ENCODE measurements at regions not wholly inside any gene's neighbourhood (a gene's known extent, or its start where the extent isn't known, plus 50 kb on each side); places are given as distances from the start of the nearest gene placed in this dataset.

GRCh38 chr2:228373191-228373590, 191.7 kb upstream of the SPHKAP start:
- Histone ChIP-seq H3K9me3 (no peaks in the 10 kb centered on the region), H3K4me3 (no peak overlapping the region), H3K27me3 (no peaks in the 10 kb centered on the region), H3K4me1 (peaks cover 5% of the 10 kb centered on the region), H3K27ac (no peak overlapping the region), H3K36me3 (replicated peaks in 1 of 2; ENCODE audit: insufficient read depth in 1 of 2, low read depth in 2 of 2) (no peaks in the 10 kb centered on the region)
- DNase-seq (no peak), ATAC-seq (no peak)
- WGBS, 2 donors: 71 to 84% methylated on average over 2 of the region's 2 CpGs
- TF ChIP-seq POLR2A (IDR thresholded peaks at IDR 0.05) (no peak), CTCF (IDR thresholded peaks at IDR 0.05) (no peak)
- intact Hi-C loops (cut with DNase I): no loop called here

GRCh38 chr2:228372212-228372611, 190.7 kb upstream of the SPHKAP start:
- no peaks in the 10 kb centered on the region for H3K9me3 ChIP-seq
- no peaks in the 10 kb centered on the region for H3K27me3 ChIP-seq
- TF ChIP-seq CTCF (IDR thresholded peaks at IDR 0.05) (no peak), POLR2A (IDR thresholded peaks at IDR 0.05) (no peak)
- H3K36me3 ChIP-seq (replicated peaks in 1 of 2; ENCODE audit: insufficient read depth in 1 of 2, low read depth in 2 of 2): no peaks in the 10 kb centered on the region
- DNase-seq (no peak), ATAC-seq (no peak)
- H3K27ac ChIP-seq: no peak overlapping the region
- 83 to 85% methylated on average over 2 of the region's 2 CpGs for WGBS, 2 donors
- peaks cover 5% of the 10 kb centered on the region for H3K4me1 ChIP-seq
- H3K4me3 ChIP-seq: no peak overlapping the region
- intact Hi-C loops (cut with DNase I): no loop called here

- Histone ChIP-seq H3K4me3 (no peak overlapping the region), H3K36me3 (replicated peaks in 1 of 2; ENCODE audit: insufficient read depth in 1 of 2, low read depth in 2 of 2) (no peaks in the 10 kb centered on the region), H3K4me1 (peaks cover 5% of the 10 kb centered on the region), H3K27ac (no peak overlapping the region), H3K27me3 (no peaks in the 10 kb centered on the region), H3K9me3 (no peaks in the 10 kb centered on the region)
- TF ChIP-seq CTCF (IDR thresholded peaks at IDR 0.05): peak in 2 of 7 experiments; percentile 14 to 18
- TF ChIP-seq POLR2A (IDR thresholded peaks at IDR 0.05): no peak
- intact Hi-C loops (cut with DNase I): no loop called here
- 50 to 53% methylated on average over 5 of the region's 5 CpGs for WGBS, 2 donors
- DNase-seq (peak; percentile 69 to 83 (median 80)), ATAC-seq (peak; percentile 94)
These were observed 188.0 kb upstream of the SPHKAP start for GRCh38 chr2:228369400-228370031.

GRCh38 chr2:228367356-228367755, 185.9 kb upstream of the SPHKAP start:
- Histone ChIP-seq H3K27me3 (no peaks in the 10 kb centered on the region), H3K4me3 (no peak overlapping the region), H3K9me3 (no peaks in the 10 kb centered on the region), H3K4me1 (peaks cover 5% of the 10 kb centered on the region), H3K36me3 (replicated peaks in 1 of 2; ENCODE audit: insufficient read depth in 1 of 2, low read depth in 2 of 2) (no peaks in the 10 kb centered on the region), H3K27ac (no peak overlapping the region)
- TF ChIP-seq POLR2A (IDR thresholded peaks at IDR 0.05) (no peak), CTCF (IDR thresholded peaks at IDR 0.05) (no peak)
- WGBS, 2 donors: 93 to 95% methylated on average over 2 of the region's 2 CpGs
- intact Hi-C loops (cut with DNase I): no loop called here
- DNase-seq (peak in 3 of 4 donors; percentile 16 to 49 (median 33)), ATAC-seq (no peak)

- Histone ChIP-seq H3K27me3 (no peaks in the 10 kb centered on the region), H3K4me1 (no peaks in the 10 kb centered on the region), H3K4me3 (no peak overlapping the region), H3K36me3 (replicated peaks in 1 of 2; ENCODE audit: insufficient read depth in 1 of 2, low read depth in 2 of 2) (no peaks in the 10 kb centered on the region), H3K9me3 (no peaks in the 10 kb centered on the region), H3K27ac (no peak overlapping the region)
- TF ChIP-seq POLR2A (IDR thresholded peaks at IDR 0.05) (no peak), CTCF (IDR thresholded peaks at IDR 0.05) (no peak)
- WGBS, 2 donors: 76 to 77% methylated on average over 1 of the region's 1 CpG
- ATAC-seq (no peak), DNase-seq (no peak)
- intact Hi-C loops (cut with DNase I): no loop called here
These were observed 178.0 kb upstream of the SPHKAP start for GRCh38 chr2:228359473-228359872.

Data from body of pancreas (tissue), 4 donors.